ENCODE measurements at regions not wholly inside any gene's neighbourhood (a gene's known extent, or its start where the extent isn't known, plus 50 kb on each side); places are given as distances from the start of the nearest gene placed in this dataset.

DNA sequence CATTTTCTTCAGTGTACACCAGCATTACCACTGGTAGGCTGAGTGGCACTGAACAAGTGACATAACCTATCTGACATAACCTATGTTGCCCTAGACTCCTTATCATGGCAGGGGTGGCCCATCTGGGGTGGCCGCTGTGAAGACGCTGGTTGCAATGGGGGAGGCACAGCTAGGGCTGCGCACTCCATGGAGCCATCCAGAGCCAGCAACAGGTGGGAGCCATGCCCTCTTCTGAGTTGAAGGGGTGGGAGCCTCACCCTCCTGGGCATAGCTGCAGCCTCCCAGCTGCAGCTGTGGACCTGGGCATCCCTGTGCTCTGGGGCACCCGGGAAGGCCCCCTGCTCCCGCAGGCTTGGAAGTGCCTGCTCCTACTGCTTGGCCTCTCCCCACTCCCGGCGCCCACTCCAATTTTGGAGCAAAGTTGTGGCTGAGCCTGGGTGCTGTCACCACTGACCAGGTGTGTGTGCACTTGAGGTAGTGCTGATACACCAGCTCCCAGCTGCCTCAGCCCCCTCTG lies 52.4 kb upstream of the NTPCR start:
- no peak for TF ChIP-seq POLR2AphosphoS5 (IDR thresholded peaks at IDR 0.05)
- no peak for TF ChIP-seq EP300 (IDR thresholded peaks at IDR 0.05)
- no peak for TF ChIP-seq POLR2A (IDR thresholded peaks at IDR 0.05)
- TF ChIP-seq, protein P1, sequence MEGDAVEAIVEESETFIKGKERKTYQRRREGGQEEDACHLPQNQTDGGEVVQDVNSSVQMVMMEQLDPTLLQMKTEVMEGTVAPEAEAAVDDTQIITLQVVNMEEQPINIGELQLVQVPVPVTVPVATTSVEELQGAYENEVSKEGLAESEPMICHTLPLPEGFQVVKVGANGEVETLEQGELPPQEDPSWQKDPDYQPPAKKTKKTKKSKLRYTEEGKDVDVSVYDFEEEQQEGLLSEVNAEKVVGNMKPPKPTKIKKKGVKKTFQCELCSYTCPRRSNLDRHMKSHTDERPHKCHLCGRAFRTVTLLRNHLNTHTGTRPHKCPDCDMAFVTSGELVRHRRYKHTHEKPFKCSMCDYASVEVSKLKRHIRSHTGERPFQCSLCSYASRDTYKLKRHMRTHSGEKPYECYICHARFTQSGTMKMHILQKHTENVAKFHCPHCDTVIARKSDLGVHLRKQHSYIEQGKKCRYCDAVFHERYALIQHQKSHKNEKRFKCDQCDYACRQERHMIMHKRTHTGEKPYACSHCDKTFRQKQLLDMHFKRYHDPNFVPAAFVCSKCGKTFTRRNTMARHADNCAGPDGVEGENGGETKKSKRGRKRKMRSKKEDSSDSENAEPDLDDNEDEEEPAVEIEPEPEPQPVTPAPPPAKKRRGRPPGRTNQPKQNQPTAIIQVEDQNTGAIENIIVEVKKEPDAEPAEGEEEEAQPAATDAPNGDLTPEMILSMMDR (IDR thresholded peaks at IDR 0.05), result no peak
- no CpG with 5 or more reads among the region's 7 CpGs for WGBS, 2 donors (ENCODE audit: low coverage in 1 of 2)
- peaks cover 0 to 16% (median 3%) of the 10 kb centered on the region in 3 donors for H3K4me1 ChIP-seq
- H3K36me3 ChIP-seq, result no peaks in the 10 kb centered on the region
- no peak overlapping the region for H3K4me3 ChIP-seq
- H3K27me3 ChIP-seq, result no peaks in the 10 kb centered on the region
- no peak overlapping the region for H3K27ac ChIP-seq
- no peak for ATAC-seq
- peaks cover 0 to 5% (median 0%) of the 10 kb centered on the region in 3 donors for H3K9me3 ChIP-seq

DNA sequence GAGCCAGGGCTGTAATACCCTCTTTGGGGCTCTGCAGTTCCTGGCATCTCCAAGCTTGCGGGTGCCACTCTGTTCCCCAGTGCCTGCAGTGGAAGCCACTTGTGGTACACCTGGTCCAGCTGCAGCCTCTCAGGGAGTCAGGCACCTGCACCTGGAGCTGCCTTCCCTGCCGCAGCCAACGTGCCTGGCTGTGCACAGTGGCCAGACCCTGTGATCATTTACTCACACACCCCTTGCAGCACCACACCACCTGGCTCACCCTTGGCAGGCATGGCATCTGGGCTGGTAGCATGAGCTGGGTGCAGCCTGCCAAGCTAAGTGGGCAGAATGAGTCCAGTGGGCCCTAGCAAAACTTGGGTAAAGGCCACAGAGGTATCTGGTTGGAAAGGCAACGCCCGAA lies 51.1 kb upstream of the NTPCR start:
- Histone ChIP-seq H3K36me3 (no peaks in the 10 kb centered on the region), H3K27me3 (no peaks in the 10 kb centered on the region), H3K27ac (no peak overlapping the region), H3K4me1 (peaks cover 0 to 16% (median 3%) of the 10 kb centered on the region in 3 donors), H3K9me3 (peaks cover 0 to 4% (median 0%) of the 10 kb centered on the region in 3 donors), H3K4me3 (no peak overlapping the region)
- TF ChIP-seq, protein P1 (IDR thresholded peaks at IDR 0.05), result no peak
- no peak for TF ChIP-seq POLR2AphosphoS5 (IDR thresholded peaks at IDR 0.05)
- TF ChIP-seq POLR2A (IDR thresholded peaks at IDR 0.05), result no peak
- TF ChIP-seq EP300 (IDR thresholded peaks at IDR 0.05), result no peak
- no peak for ATAC-seq
- WGBS, 2 donors (ENCODE audit: low coverage in 1 of 2), result no CpG with 5 or more reads among the region's 5 CpGs

DNA sequence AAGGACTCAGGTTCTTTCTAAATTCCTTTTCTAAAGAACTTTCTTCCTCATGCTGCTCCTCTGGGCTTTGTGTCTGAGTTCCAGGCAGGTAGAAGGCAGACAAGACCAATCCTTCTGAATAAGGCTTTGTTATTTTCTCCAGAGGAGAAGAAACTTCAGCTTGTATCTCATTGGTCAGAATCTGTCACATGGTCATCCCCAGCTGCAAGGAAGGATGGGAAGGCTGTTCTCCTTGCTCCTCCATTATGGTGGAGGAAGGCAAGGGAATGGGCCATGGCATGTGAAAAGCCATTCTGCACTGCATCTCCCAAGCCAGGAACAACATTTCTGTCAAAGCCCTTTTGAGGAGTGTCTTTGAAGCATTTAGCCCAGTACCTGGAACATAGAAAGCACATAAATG lies 50.6 kb upstream of the NTPCR start:
- TF ChIP-seq, protein P1 (IDR thresholded peaks at IDR 0.05), result no peak
- TF ChIP-seq EP300 (IDR thresholded peaks at IDR 0.05) (no peak), POLR2AphosphoS5 (IDR thresholded peaks at IDR 0.05) (no peak), POLR2A (IDR thresholded peaks at IDR 0.05) (no peak)

More for the DNA sequence above, 50.6 kb upstream of the NTPCR start:
- Histone ChIP-seq H3K9me3 (no peaks in the 10 kb centered on the region), H3K4me3 (no peak overlapping the region), H3K36me3 (no peaks in the 10 kb centered on the region), H3K27ac (no peak overlapping the region), H3K27me3 (no peaks in the 10 kb centered on the region), H3K4me1 (peaks cover 0 to 16% (median 3%) of the 10 kb centered on the region in 3 donors)
- no peak for ATAC-seq
